Upper lobe of right lung (tissue), 1 donor: ENCODE measurements at regions not wholly inside any gene's neighbourhood (a gene's known extent, or its start where the extent isn't known, plus 50 kb on each side); places are given as distances from the start of the nearest gene placed in this dataset.

Source experiments
- ATAC-seq: fragments of 200-7000 bp; cut with Tn5 transposase; one replicate; pipeline ENCODE4 v1.9.1; 2020; ENCODE audit warnings: mild to moderate bottlenecking, moderate library complexity
- DNase-seq: peaks from one replicate; pipeline ENCODE4 v3.0.0-alpha.2; 2020
- H3K27ac ChIP-seq: fragments of 200-600 bp; one replicate; pipeline ENCODE4 v1.8.0; 2022
- H3K27me3 ChIP-seq: fragments of 200-600 bp; one replicate; pipeline ENCODE4 v1.8.0; 2022; ENCODE audit warnings: mild to moderate bottlenecking
- H3K36me3 ChIP-seq: fragments of 200-600 bp; one replicate; pipeline ENCODE4 v1.8.0; 2022
- H3K4me1 ChIP-seq: fragments of 200-600 bp; one replicate; pipeline ENCODE4 v1.8.0; 2022
- H3K4me3 ChIP-seq: fragments of 200-600 bp; one replicate; pipeline ENCODE4 v1.8.0; 2022; ENCODE audit warnings: mild to moderate bottlenecking
- H3K9me3 ChIP-seq: fragments of 200-600 bp; one replicate; pipeline ENCODE4 v1.8.0; 2022
- intact Hi-C: fragments of 100-400 bp; cut with DNase I; formaldehyde crosslinking; loops from one replicate; pipeline ENCODE4 v1.11.0; 2022
- TF ChIP-seq, protein P1 (sequence below): fragments of 200-600 bp; IDR thresholded peaks from one replicate; pipeline ENCODE4 v1.8.0; 2022; ENCODE audit warnings: antibody characterized with exemption
- donor health status: DM: no; HTN: yes; CAD: no; lungs with severe emphysema.

DNA sequence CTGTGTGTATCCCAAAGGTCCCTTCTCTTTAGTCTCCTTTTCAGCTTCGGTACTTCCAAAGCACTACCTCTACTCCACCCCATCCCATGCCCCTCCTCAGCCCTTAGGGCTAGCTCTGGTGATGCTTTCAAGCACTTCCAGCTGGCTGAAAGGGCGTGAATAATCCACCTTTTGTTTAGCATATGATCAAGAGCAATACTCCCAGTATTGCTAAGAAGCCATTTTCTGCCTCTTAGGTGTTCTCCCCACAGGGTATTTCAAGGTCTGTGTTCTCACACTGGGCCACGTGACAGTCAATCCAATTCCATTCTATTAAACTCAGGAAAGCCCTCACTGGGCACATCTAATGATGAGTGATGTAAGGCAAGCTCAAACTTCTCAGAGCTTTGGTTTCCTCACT, 298.5 kb upstream of the PROX1 start:
- Histone ChIP-seq H3K4me1 (no peaks in the 10 kb centered on the region), H3K36me3 (no peaks in the 10 kb centered on the region), H3K27me3 (no peaks in the 10 kb centered on the region), H3K27ac (no peak overlapping the region), H3K4me3 (no peak overlapping the region), H3K9me3 (no peaks in the 10 kb centered on the region)
- intact Hi-C loops: no loop called here
- TF ChIP-seq, protein P1, sequence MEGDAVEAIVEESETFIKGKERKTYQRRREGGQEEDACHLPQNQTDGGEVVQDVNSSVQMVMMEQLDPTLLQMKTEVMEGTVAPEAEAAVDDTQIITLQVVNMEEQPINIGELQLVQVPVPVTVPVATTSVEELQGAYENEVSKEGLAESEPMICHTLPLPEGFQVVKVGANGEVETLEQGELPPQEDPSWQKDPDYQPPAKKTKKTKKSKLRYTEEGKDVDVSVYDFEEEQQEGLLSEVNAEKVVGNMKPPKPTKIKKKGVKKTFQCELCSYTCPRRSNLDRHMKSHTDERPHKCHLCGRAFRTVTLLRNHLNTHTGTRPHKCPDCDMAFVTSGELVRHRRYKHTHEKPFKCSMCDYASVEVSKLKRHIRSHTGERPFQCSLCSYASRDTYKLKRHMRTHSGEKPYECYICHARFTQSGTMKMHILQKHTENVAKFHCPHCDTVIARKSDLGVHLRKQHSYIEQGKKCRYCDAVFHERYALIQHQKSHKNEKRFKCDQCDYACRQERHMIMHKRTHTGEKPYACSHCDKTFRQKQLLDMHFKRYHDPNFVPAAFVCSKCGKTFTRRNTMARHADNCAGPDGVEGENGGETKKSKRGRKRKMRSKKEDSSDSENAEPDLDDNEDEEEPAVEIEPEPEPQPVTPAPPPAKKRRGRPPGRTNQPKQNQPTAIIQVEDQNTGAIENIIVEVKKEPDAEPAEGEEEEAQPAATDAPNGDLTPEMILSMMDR: no peak
- DNase-seq (no peak), ATAC-seq (no peak)

DNA sequence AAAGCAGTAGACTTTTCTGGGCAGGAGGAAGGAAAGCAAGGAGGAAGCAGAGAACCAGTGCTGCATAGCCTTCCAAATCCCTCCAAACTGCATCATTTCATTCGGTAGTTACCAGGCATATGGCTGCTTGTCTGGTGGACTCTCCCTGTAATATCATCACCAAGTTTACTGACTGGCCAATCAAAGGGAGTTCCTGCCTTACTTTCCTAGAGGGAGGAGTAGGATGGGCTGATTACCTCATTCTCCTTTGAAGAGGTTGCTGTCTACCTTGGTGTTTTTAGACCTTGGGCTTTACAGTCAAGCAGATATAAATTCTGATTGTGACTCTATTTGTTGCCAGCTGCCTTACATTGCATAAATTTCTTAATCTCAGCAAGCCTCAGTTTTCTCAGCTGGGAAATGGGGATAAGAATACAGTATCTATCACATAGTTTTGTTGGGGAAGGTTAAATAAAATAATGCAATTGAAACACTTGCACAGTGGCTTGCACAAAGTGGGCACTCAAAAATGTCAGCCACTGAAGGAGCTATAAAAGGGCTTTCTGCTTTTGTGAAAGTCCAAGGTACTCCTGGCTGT, 297.3 kb upstream of the PROX1 start:
- H3K4me1 ChIP-seq: no peaks in the 10 kb centered on the region
- no peaks in the 10 kb centered on the region for H3K9me3 ChIP-seq
- no peak for DNase-seq
- H3K36me3 ChIP-seq: no peaks in the 10 kb centered on the region
- H3K4me3 ChIP-seq: no peak overlapping the region
- TF ChIP-seq, protein P1: no peak
- H3K27me3 ChIP-seq: no peaks in the 10 kb centered on the region
- ATAC-seq: no peak
- intact Hi-C loops: no loop called here
- H3K27ac ChIP-seq: no peak overlapping the region

GRCh38 chr1:213692321-213692720, 295.5 kb upstream of the PROX1 start:
- Histone ChIP-seq H3K4me3 (no peak overlapping the region), H3K4me1 (no peaks in the 10 kb centered on the region), H3K36me3 (no peaks in the 10 kb centered on the region), H3K27me3 (no peaks in the 10 kb centered on the region), H3K27ac (no peak overlapping the region), H3K9me3 (no peaks in the 10 kb centered on the region)
- DNase-seq: no peak
- ATAC-seq: no peak
- intact Hi-C loops: no loop called here
- TF ChIP-seq, protein P1: no peak

DNA sequence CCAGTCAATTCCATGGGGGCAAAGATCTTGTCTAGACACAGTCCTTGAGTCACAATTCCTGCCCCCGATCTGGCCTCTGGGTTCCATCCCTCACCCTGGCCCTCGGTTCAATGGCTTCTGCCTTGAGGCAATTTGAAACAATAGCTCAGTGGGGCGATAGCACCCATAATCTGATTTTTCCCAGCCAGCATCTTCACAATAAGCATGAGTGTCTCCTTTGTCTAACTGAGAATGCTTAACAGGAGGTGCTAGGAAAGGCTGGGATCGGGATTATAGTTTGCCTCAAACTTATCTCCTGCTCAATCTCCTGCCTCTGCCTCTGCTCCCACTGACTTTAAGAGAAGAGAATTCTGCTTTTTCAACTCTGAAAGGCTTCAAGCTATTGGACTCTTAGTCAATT, 293.9 kb upstream of the PROX1 start:
- no peaks in the 10 kb centered on the region for H3K27me3 ChIP-seq
- ATAC-seq: no peak
- no peaks in the 10 kb centered on the region for H3K36me3 ChIP-seq
- H3K9me3 ChIP-seq: no peaks in the 10 kb centered on the region
- TF ChIP-seq, protein P1: no peak
- H3K27ac ChIP-seq: no peak overlapping the region
- no peak overlapping the region for H3K4me3 ChIP-seq
- H3K4me1 ChIP-seq: no peaks in the 10 kb centered on the region
- DNase-seq: no peak
- intact Hi-C loops: no loop called here

GRCh38 chr1:213697192-213697802, 290.5 kb upstream of the PROX1 start:
- no peaks in the 10 kb centered on the region for H3K27me3 ChIP-seq
- TF ChIP-seq, protein P1: no peak
- ATAC-seq: peak; percentile 60
- H3K27ac ChIP-seq: no peak overlapping the region
- intact Hi-C loops: no loop called here
- no peaks in the 10 kb centered on the region for H3K4me1 ChIP-seq
- H3K9me3 ChIP-seq: no peaks in the 10 kb centered on the region
- no peaks in the 10 kb centered on the region for H3K36me3 ChIP-seq
- no peak overlapping the region for H3K4me3 ChIP-seq
- no peak for DNase-seq
